ENCODE measurements at regions not wholly inside any gene's neighbourhood (a gene's known extent, or its start where the extent isn't known, plus 50 kb on each side); places are given as distances from the start of the nearest gene placed in this dataset.
"Not testable (repeated sequence)": the region's sequence is repeated elsewhere in the genome, so short reads cannot be mapped to it uniquely, and the experiment has no call there.

GRCh38 chr2:173567493-173567892 is 212.8 kb downstream of the CDCA7 start:
- H3K4me1 Mint-ChIP-seq (ENCODE audit: unreplicated experiment): peaks cover 18% of the 10 kb centered on the region
- H3K36me3 Mint-ChIP-seq: no peaks in the 10 kb centered on the region
- no peaks in the 10 kb centered on the region for H3K9me3 Mint-ChIP-seq
- TF ChIP-seq CTCF (conservative IDR thresholded peaks at IDR 0.05): no peak
- no peak for DNase-seq (ENCODE audit: extremely low spot score, unreplicated experiment)
- H3K27ac Mint-ChIP-seq: no peak overlapping the region
- peaks cover 6% of the 10 kb centered on the region for H3K27me3 Mint-ChIP-seq
- H3K4me3 Mint-ChIP-seq: no peak overlapping the region

- Mint-ChIP-seq H3K36me3 (no peaks in the 10 kb centered on the region), H3K9me3 (no peaks in the 10 kb centered on the region), H3K27me3 (peaks cover 3% of the 10 kb centered on the region), H3K4me3 (no peak overlapping the region), H3K4me1 (ENCODE audit: unreplicated experiment) (peaks cover 18% of the 10 kb centered on the region), H3K27ac (no peak overlapping the region)
- DNase-seq (ENCODE audit: extremely low spot score, unreplicated experiment): no peak
- peak; percentile 57 for TF ChIP-seq CTCF (conservative IDR thresholded peaks at IDR 0.05)
Measured at GRCh38 chr2:173568054-173568453, 213.4 kb downstream of the CDCA7 start.

GRCh38 chr2:173571021-173571821 is 216.5 kb downstream of the CDCA7 start:
- peaks cover 5% of the 10 kb centered on the region for H3K9me3 Mint-ChIP-seq
- H3K27me3 Mint-ChIP-seq: no peaks in the 10 kb centered on the region
- H3K4me1 Mint-ChIP-seq (ENCODE audit: unreplicated experiment): peaks cover 18% of the 10 kb centered on the region
- no peak for DNase-seq (ENCODE audit: extremely low spot score, unreplicated experiment)
- peak overlapping the region; percentile 60 for H3K4me3 Mint-ChIP-seq
- TF ChIP-seq CTCF (conservative IDR thresholded peaks at IDR 0.05): peak; percentile 60
- peak overlapping the region; percentile 90 for H3K27ac Mint-ChIP-seq
- H3K36me3 Mint-ChIP-seq: no peaks in the 10 kb centered on the region

- H3K9me3 Mint-ChIP-seq: peaks cover 5% of the 10 kb centered on the region
Measured at GRCh38 chr2:173571887-173572680, 217.4 kb downstream of the CDCA7 start.

GRCh38 chr2:173572848-173573247 is 218.2 kb downstream of the CDCA7 start:
- Mint-ChIP-seq H3K4me3 (no peak overlapping the region), H3K27ac (no peak overlapping the region), H3K36me3 (no peaks in the 10 kb centered on the region), H3K27me3 (no peaks in the 10 kb centered on the region), H3K4me1 (ENCODE audit: unreplicated experiment) (peaks cover 18% of the 10 kb centered on the region), H3K9me3 (peaks cover 5% of the 10 kb centered on the region)
- no peak for DNase-seq (ENCODE audit: extremely low spot score, unreplicated experiment)
- no peak for TF ChIP-seq CTCF (conservative IDR thresholded peaks at IDR 0.05)

More at GRCh38 chr2:173571887-173572680, 217.4 kb downstream of the CDCA7 start:
- Mint-ChIP-seq H3K4me1 (ENCODE audit: unreplicated experiment) (peaks cover 18% of the 10 kb centered on the region), H3K4me3 (peak overlapping the region; percentile 60), H3K27me3 (no peaks in the 10 kb centered on the region), H3K27ac (peak overlapping the region; percentile 90), H3K36me3 (no peaks in the 10 kb centered on the region)
- TF ChIP-seq CTCF (conservative IDR thresholded peaks at IDR 0.05): no peak
- no peak for DNase-seq (ENCODE audit: extremely low spot score, unreplicated experiment)

GRCh38 chr2:173573782-173574181 is 219.1 kb downstream of the CDCA7 start:
- not testable (repeated sequence) for H3K4me3 Mint-ChIP-seq; H3K9me3 Mint-ChIP-seq; H3K36me3 Mint-ChIP-seq; H3K27ac Mint-ChIP-seq; DNase-seq (ENCODE audit: extremely low spot score, unreplicated experiment); H3K27me3 Mint-ChIP-seq
- peaks cover 18% of the 10 kb centered on the region for H3K4me1 Mint-ChIP-seq (ENCODE audit: unreplicated experiment)

Measured in type B pancreatic cell (in vitro differentiated cells).